ENCODE measurements at regions not wholly inside any gene's neighbourhood (a gene's known extent, or its start where the extent isn't known, plus 50 kb on each side); places are given as distances from the start of the nearest gene placed in this dataset.

DNA sequence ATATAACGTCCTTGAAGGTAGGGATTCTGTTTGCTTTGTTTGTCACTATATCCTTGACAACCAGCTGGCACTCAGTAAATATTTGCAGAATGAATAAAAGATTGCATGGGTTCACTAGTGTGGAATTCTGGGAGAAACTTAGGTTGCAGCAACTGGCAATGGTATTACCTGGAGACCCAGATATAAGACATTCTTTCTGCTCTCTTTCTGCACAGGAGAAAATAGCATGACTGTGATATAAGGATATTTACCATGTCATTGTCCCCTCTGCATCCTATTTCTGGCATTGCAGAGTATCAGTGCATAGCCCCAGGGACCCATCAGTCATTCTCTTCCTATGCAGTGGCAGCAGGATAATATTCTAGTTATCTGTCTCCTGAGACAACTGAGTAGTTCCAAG, 308.9 kb upstream of the LRRC7 start:
- no peak for DNase-seq

GRCh38 chr1:69263921-69264391, 303.8 kb upstream of the LRRC7 start:
- peak; percentile 98 for DNase-seq

GRCh38 chr1:69269491-69269890, 298.2 kb upstream of the LRRC7 start:
- no peak for DNase-seq

GRCh38 chr1:69271587-69272125, 296.1 kb upstream of the LRRC7 start:
- no peak for DNase-seq

- DNase-seq = no peak
Measured at GRCh38 chr1:69272684-69273083, 295.0 kb upstream of the LRRC7 start.

- DNase-seq = no peak
Measured at GRCh38 chr1:69278923-69279322, 288.8 kb upstream of the LRRC7 start.

GRCh38 chr1:69283516-69283915, 284.2 kb upstream of the LRRC7 start:
- no peak for DNase-seq

DNA sequence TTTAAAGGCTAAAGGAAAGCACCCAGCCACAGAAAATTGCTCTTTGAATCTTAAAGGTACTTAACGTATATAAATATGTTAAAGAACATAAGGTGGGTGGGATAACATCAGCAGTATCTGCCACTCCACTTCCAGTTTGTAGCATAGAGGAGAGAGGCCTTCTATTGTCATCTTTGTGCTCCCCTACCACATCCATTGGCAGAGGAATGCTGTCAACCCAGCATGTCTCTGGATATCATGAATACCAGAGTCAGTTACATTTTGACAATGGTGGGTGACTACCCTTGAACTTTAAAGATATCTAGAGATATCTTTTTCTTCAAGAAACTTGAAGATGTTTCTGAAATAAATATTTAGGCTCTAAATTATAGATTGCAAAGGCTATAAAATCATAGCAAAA, 283.2 kb upstream of the LRRC7 start:
- no peak for DNase-seq

- DNase-seq = no peak
Measured at GRCh38 chr1:69288416-69288815, 279.3 kb upstream of the LRRC7 start.

- DNase-seq = no peak
Measured at GRCh38 chr1:69290291-69290690, 277.4 kb upstream of the LRRC7 start.

DNA sequence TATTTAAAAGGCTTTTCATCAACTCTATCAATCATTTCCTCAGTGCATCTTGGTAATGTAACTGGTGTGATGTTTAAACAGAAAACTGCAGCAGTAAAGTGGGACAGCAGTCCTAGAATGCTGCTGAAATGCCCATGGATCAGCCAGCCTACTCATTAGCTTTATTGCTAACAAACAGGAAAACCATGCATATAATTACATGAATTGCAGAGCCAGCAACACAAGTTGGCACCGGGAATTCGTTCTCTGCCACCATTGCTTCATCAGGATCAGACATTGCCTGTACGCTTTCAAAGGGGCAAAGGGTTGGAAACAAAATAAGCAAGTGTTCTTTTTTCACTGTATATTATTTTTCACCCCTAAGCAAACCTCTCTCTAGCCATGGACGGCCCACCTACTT, 276.2 kb upstream of the LRRC7 start:
- DNase-seq = no peak

- no peak for DNase-seq
Measured at GRCh38 chr1:69292833-69293232, 274.9 kb upstream of the LRRC7 start.

GRCh38 chr1:69294171-69294570, 273.6 kb upstream of the LRRC7 start:
- no peak for DNase-seq

- no peak for DNase-seq
Measured at GRCh38 chr1:69295265-69295664, 272.5 kb upstream of the LRRC7 start.

- no peak for DNase-seq
Measured at GRCh38 chr1:69305621-69306020, 262.1 kb upstream of the LRRC7 start.

GRCh38 chr1:69312055-69312732, 255.5 kb upstream of the LRRC7 start:
- no peak for DNase-seq

DNA sequence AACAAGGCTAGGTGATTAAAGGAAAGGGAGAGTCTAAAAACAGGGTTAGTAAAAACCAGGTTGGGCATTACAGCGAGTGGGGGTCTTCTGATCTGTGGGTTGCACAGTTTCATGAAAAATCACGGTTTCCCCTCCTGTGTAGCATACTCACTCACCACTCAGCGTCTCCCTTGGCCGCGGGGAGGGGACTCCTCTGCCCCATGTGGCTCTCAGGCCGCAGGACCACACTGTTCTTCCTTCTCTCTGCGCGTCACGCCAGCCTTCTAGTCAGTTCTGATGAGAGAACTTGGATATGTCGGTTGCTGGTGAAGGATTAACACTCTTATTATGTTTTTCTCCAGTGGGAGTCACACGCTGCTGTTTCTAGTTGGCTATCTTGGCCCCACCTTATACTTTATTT, 254.6 kb upstream of the LRRC7 start:
- no peak for DNase-seq

DNA sequence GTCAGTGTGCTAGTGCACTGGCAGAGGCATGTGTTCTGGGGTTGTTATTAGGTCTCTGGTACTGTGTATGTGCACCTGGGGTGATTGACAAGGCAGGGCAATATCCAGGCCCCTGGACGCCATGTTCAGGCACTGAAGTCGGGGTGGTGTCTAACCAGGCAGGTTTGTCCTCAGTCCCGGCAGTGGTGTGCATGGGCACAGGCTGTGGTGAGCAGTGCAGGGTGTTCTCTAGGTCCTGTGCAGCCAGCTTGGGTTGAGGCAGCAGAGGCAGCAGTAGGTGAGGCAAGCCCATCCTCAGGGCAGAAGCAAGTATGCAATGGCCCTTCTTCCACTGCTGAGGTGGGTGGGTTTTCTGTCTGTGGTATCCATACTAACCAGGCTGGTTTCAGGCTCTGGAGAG, 252.3 kb upstream of the LRRC7 start:
- no peak for DNase-seq

DNA sequence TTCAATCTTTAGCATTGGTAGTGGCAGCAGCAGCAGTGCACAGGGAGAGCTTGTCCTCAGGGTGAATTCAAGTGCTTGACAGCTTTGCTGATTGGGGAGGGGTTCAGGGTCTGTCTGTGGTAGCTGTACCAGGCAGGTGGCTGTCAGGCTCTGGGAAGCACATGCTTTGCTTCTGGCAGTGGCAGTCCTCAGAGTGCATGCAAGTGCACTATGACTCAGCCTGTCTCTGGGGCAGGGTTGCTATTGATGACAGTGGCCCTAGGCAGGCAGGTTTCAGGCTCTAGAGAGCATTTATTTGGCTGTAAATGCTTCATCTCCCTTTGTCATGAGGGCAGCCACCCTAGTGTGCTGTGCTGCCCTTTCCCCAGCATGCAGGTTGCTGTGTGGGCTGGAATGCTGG, 251.9 kb upstream of the LRRC7 start:
- no peak for DNase-seq

GRCh38 chr1:69319287-69319686, 248.4 kb upstream of the LRRC7 start:
- no peak for DNase-seq

DNA sequence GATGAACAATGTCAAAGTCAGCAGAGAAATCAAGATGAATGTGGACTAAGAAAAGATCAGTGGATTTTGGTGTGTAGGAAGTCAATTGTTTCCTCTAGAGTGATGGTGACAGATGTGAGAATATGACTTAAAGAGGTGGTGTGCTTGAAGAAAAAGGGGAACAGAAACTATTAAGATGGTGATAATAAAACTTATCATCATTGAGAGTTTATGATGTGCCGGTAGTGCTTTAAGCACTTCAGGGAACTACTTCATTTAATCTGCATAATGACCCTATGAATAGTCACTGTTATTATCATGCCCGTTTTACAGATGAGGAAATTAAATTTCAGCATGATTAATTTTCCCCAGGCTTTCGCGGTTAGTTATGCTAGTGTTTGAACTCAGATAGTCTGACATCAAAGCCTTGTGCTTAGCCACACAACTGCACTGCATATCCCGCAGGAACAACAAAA, 246.9 kb upstream of the LRRC7 start:
- DNase-seq = no peak

DNA sequence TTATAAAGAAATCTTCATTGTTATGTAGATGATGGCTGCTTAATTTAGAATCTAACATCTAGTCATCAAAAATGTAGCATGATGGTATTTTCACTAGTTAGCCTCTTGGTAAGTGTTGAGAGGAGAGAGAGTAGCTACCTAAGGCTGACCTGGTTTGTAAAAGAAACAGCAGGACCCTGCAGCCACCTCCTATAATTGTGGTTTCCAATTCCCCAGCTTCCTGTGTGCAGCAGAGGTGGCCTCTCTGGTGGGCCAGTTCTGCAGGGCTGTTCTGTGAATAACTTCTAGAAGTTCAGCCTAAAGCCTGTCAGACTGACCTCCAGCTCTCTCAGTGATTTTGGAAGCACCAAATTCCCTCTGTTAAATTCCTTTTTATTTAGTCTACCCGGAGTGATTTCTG, 246.4 kb upstream of the LRRC7 start:
- no peak for DNase-seq

DNA sequence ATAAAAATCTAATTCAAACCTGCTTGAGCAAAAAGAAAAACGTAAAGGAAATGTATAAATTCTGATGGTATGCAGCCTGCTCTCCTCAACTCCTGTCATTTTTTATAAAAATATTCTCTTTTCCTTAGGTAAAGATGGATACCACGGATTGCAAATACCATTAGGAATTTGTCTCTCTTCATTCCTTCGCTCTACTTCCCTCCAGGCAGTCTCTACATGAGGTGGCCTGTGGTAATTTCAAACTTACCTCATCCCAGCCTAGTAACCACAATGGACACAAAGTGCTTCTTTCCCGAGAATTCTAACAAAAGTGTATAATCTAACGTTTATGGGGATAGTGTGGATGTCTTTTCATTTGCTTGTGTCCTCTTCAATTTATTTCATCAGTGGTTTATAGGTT, 239.5 kb upstream of the LRRC7 start:
- no peak for DNase-seq

DNA sequence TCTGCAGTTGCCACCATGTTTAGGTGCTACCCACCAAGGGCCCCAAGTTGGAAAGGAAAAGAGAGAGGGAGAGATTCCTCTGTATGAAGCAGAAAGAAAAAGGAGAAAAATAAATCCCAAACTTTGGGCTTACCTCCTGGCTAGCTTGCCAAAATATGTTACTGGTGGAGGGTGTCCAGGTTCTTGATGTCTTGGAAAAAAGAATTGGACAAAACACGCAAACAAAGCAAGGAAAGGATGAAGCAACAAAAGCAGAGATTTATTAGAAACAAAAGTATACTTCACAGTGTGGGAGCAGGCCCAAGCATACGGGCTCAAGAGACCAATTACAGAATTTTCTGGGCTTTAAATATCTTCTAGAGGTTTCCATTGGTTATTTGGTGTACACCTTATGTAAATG, 204.5 kb upstream of the LRRC7 start:
- no peak for DNase-seq

DNA sequence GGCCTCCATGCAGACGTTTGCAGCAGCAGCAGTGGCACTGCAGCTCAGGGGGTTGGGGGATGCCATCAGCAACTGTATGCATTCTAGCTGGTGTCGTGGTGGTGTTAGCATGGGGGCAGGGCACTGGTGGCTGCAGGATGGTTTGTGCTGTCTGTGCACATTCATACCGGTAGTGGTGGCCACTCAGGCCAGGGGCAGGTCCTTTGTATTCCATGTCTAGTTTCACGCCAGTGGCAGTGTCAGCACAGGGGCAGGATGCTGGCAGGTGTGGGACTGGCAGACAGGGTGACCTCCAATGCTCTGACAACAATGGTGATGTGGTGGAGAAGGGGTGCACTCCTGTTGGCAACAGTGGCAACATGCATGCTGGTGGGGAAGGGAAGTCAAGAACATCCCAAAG, 194.2 kb upstream of the LRRC7 start:
- no peak for DNase-seq

All from COR-L47 (cell line).